COR-L47 (cell line): ENCODE measurements at regions not wholly inside any gene's neighbourhood (a gene's known extent, or its start where the extent isn't known, plus 50 kb on each side); places are given as distances from the start of the nearest gene placed in this dataset.
A peak's percentile ranks its signal among the peaks of the same experiment; 100 is the strongest.
"Not testable (repeated sequence)": the region's sequence is repeated elsewhere in the genome, so short reads cannot be mapped to it uniquely, and the experiment has no call there.

Experiments used
- DNase-seq: peaks from one replicate; lab custom pipeline; 2025; lab: John Stamatoyannopoulos, UW

GRCh38 chr9:96156171-96156974 is 145.6 kb downstream of the HSD17B3 start:
- no peak for DNase-seq

- no peak for DNase-seq
Measured at GRCh38 chr9:96154081-96154480, 147.9 kb downstream of the HSD17B3 start.

DNA sequence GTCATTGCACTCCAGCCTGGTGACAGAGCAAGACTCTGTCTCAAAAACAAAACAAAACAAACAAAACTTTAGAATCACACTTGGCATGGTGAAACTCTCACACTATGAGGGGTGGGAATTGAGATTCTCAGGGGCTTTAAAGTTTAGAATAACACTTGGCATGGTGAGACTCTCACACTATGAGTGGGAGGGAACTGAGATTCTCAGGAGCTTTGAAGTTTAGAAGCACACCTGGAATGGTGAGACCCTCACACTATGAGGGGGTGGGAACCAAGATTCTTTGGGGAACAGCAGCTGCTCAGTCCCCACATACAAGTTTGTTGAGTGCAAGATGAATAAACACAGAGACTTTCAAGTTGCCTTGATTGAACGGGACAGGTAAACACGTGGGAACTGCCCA is 149.4 kb downstream of the HSD17B3 start:
- no peak for DNase-seq

DNA sequence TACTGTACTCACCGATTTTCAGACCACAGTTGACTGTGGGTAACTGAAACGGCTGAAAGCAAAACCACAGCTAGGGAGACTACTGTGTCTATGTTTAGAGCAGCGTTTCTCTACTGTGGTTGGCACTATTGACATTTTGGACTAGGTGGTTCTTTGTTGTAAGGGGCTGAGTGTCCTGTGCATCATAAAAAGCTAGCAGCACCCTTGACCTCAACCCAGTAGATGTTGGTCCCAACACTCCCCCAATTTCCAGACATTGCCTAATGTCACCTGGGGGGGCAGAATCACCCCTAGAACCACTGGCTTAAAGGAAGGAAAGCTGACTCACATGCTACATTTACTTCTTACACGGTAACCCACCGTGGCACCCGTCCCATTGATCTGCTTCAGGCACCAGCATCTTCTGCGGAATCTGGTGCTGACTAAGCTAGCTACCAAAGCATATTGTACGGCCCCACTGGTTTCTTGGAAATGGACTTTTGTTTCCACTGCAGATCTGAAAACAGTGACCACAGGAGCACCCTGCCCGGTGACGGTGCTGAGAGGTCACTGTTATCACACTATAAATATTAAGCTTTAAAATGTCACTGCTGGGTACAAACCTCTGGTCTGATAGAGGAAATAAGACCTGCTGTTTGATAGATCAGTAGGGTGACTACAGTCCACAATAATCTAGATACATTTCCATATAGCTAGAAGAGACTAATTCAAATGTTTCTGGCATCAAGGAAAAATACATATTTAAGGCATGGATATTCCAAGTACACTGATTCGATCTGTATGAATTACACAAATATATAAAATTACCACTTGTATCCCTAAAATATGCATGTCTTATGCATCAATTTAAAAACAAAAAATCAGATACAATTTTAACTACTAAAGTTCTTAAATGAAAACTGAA is 151.4 kb downstream of the HSD17B3 start:
- DNase-seq: no peak

- DNase-seq: no peak
Measured at GRCh38 chr9:96149533-96150280, 152.3 kb downstream of the HSD17B3 start.

DNA sequence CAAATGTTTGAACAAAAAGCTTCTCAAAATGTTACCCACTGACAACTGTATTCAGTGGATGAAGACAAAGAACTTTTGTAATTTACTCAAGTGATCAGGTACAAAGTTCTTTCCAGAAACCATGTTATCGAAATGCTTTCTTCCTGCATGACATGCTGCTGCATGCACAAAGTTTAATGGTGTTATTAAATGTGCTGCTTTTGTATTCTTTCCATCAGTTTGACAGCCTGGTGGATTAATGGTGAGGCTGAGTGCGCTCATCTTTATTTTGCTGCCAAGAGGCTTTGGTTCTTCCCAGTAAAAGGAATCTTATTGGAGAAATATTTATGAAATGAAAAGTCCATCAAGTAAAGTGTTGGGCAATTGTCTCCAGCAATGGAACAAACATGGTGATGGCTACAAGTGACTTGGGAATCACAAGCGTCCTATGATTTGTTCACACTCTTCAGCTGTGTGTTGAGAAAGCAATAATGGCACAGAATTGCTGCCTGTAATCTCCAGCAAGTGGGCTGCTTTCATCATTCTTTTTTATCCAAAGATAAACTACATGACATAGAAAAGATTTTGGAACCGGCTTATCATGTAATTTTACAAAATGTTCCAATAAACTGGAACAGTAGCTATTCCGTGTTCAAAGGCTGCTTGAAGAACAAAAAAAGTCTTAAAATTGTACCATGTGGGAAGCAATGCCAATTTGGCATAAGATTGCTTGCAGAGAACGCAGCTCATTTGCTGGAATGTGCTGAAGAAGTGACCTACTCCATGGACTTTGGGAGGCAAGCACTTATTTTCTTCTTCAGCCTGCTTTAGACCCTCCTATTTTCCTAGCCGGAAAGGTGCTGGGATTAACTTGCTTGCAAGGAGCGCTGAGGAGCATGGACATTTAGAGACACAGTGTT is 153.1 kb downstream of the HSD17B3 start:
- DNase-seq: no peak

GRCh38 chr9:96147029-96147428 is 154.9 kb downstream of the HSD17B3 start:
- not testable (repeated sequence) for DNase-seq

- no peak for DNase-seq
Measured at GRCh38 chr9:96141666-96142065, 160.3 kb downstream of the HSD17B3 start.

DNA sequence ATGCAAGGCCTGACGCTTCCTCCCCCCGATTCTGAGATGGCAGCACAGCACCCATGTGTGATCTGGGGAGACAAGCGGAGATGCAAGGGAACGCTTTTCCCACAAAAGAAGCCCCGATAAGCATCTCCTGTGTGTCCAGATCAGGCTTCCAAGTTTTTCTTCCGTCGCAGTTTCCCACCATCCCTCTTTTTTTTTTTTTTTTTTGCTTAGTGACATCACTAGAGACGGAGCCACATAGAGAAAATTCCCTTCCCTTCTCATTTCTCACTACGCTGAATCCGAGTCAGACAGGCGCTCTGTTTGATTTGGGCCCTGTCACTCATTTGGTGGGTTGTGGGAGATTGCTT is 160.9 kb downstream of the HSD17B3 start:
- no peak for DNase-seq

DNA sequence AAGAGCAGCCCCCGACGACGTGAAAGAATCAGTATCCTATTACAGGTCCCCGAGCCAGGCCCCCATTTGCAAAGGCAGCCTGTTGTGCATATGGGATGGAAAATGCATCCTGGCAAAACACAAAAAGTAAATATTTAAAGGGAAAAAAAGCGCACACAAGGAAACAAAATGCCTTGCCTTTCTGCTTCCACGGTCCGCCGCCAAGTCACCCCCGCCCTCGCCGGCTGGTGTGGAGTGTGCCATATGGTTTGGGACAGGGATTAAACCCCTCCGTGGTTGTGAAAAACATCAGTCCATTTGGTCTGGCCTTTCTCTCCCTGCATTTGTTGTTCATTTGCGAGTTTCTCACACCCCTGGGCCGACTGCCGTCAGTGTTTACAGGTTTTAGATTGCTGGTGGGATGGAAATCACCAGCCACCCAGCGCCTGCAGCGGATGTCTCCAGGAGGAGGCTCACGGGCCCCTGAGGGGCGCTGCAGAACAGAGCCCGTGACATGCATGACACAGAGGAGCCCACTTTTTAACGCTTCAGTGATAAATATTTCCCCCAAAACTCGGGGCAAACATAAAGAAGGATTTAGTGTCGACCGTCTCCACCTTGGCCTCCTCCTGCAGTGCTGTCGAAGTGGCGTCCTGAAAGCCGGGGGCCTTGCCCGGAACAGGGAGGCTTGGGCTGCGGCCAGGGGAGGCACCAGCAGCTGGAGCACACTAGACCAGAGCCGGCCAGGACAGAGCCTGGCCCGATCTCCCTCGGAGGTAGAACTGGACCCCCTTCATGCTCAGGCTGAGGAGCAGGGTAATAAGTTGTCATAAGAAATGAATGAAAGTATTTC is 161.5 kb downstream of the HSD17B3 start:
- no peak for DNase-seq

DNA sequence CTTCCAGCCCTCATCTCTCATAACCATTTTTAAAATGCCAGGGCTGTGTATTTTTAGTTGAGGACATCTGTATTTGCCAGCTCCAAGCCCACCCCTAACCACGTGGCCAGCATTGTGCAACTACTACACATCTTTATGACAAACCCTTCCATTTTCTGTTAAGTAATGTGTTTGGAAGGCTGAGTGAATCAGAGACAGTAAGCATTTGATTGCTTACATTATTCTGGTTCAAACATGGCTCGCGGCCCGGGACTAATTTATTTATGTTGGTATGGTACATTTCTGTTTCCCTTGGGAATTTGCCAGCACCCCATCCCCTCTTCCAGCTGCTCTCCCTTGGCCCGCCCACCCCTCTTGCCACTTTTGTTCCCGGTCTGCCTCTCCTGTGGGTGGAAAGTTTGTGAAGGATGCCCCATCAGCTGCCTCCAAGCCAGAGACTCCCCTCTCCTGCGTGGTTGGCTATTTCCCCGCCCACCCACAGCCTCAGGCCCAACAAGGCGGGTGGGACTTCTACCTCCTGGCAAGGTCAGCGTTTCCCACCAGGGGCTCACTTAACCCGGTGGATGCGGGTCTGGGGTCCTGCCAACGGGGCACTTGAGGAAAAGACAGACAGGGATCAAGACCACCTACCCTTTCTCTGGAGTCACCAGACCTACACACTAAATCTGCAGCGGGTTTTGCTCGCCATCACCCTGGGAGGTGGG is 162.2 kb downstream of the HSD17B3 start:
- peak; percentile 88 for DNase-seq

GRCh38 chr9:96138616-96139015 is 163.4 kb downstream of the HSD17B3 start:
- no peak for DNase-seq

DNA sequence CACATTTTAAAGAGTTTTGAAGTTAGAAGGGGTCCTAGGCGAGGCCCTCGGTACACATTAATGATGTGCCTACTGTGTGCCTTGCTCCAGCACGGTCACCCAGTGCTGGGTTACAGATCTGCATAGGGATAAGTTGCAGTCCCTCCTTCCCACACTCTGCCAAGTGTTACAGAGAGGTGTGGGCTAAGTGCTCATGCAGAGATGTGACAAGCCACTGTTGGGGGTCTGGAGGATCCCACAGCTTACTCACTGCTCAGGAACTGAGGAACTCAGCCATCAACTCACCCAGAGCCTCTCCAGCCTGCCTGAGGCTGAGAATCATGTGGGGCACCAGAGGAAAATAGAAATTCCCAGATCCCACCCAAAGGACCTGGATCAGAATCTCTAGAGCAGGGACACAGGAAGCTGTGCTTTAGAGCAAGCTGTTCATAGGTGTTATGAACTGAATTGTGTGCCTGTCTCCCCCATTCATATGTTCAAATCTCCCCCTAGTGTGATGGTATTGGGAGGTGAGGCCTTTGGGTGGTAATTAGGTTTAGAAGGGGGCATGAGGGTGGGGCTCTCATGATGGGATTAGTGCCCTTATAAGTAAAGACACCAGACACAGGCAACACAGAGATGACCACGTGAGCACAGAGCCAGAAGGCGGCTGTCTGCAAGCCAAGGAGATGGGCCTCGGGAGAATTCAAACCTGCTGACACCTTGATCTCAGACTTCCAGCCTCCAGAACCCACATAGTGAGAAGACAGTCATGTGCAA is 164.1 kb downstream of the HSD17B3 start:
- DNase-seq: no peak

GRCh38 chr9:96136992-96137670 is 164.8 kb downstream of the HSD17B3 start:
- no peak for DNase-seq

- DNase-seq: no peak
Measured at GRCh38 chr9:96135753-96136290, 166.2 kb downstream of the HSD17B3 start.

DNA sequence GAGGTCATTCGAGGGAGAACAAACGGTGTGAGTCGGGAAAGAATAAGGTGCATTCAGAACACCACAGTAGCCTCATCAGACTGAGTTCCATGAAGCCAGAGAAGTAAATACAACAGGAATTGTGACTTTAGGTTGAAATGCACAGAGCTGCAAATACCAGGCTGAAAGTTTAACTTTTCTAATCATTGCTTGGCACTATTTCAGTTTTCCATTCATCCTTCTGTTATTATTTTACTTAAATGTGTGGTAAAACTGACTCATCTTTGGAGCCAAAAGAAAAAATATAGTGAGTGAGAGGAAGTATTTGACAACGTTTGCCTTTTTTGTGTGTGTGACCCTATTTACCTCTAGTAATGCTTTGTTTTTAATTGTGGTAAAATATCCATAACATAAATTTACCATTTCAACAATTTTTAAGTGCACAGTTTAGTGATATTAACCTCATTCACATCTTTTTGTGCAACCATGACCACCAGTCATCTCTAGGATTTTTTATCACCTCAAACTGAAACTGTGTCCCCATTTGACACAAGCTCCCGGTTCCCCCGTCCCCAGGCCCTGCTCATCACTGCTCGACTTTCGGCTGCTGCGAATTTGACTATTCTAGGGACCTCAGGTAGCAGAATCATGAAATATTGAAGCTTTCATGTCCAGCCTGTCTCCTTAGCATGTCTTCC is 166.8 kb downstream of the HSD17B3 start:
- DNase-seq: no peak

DNA sequence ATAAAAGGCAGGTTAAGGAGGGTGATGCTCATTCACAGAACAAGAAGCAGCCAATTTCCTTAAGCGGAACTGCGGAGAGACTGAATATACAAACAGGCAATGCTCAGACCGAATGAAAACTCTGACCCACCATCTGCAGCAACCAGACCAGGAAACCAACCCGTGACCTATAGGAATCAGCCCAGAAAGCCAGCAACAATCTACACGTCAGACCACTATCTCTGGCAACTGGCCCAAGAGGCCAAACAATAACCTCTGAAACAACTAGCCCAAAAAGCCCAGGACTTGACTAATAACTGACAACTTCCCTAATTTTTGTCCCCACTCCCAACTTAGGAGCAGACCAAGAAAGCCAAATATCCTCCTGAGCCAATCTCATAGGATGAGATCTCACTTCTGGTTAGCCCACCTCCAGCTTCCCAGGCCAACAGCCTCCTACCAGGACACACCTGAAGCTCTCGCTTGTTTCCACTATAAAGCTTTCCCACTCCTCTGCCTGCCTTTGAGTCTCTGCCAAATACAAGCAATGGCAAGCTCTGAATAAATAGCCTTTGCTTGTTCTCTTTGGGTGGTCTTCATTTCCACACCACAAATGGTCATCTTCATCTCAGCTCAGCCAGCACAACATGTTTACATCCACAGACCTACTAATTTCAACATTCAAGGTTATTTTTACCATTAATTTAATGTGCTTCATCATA is 168.5 kb downstream of the HSD17B3 start:
- DNase-seq: no peak
